HEK293T (cell line): ENCODE measurements at regions not wholly inside any gene's neighbourhood (a gene's known extent, or its start where the extent isn't known, plus 50 kb on each side); places are given as distances from the start of the nearest gene placed in this dataset.

Experiments used
- CTCF ChIA-PET: fragments of 350-600 bp; formaldehyde crosslinking; extraction: SDS; loops from one replicate; lab custom pipeline; 2021; ENCODE audit warnings: antibody characterized with exemption, inconsistent platforms; lab: Yijun Ruan, JAX
- POLR2A ChIA-PET: fragments of 350-600 bp; formaldehyde crosslinking; extraction: SDS; loops from one replicate; lab custom pipeline; 2020; ENCODE audit warnings: antibody characterized with exemption, inconsistent platforms; lab: Yijun Ruan, JAX
- DNase-seq: peaks from one replicate; pipeline ENCODE4 v3.0.0; 2012; ENCODE audit warnings: mixed read lengths; ENCODE audit errors: extremely low spot score
- ARNT ChIP-seq: fragments of 450-650 bp; IDR thresholded peaks from 2 replicates; pipeline ENCODE4 v1.6.1; 2017; ENCODE audit warnings: mild to moderate bottlenecking
- BHLHE40 ChIP-seq: fragments of 450-650 bp; IDR thresholded peaks from 2 replicates; pipeline ENCODE4 v1.6.1; 2016; ENCODE audit warnings: mild to moderate bottlenecking, moderate library complexity, borderline replicate concordance
- CTBP1 ChIP-seq: fragments of 450-650 bp; IDR thresholded peaks from 2 replicates; pipeline ENCODE4 v1.6.1; 2016; ENCODE audit warnings: borderline replicate concordance
- ELF4 ChIP-seq: fragments of 450-650 bp; IDR thresholded peaks from 2 replicates; pipeline ENCODE4 v1.6.1; 2017; ENCODE audit warnings: antibody characterized with exemption
- FOXA1 ChIP-seq: fragments of 450-650 bp; IDR thresholded peaks from 2 replicates; pipeline ENCODE4 v1.6.1; 2016; ENCODE audit warnings: mild to moderate bottlenecking
- FOXK2 ChIP-seq: fragments of 450-650 bp; IDR thresholded peaks from 2 replicates; pipeline ENCODE4 v1.6.1; 2016; ENCODE audit warnings: mild to moderate bottlenecking
- FOXM1 ChIP-seq: fragments of 450-650 bp; IDR thresholded peaks from 2 replicates; pipeline ENCODE4 v1.6.1; 2017; ENCODE audit warnings: mild to moderate bottlenecking, borderline replicate concordance
- HDGF ChIP-seq: fragments of 450-650 bp; IDR thresholded peaks from 2 replicates; pipeline ENCODE4 v1.6.1; 2017; ENCODE audit warnings: antibody characterized with exemption, borderline replicate concordance
- L3MBTL2 ChIP-seq: fragments of 450-650 bp; conservative IDR thresholded peaks from 2 replicates; pipeline ENCODE4 v1.6.1; 2016; ENCODE audit warnings: mild to moderate bottlenecking
- LEF1 ChIP-seq: fragments of 450-650 bp; IDR thresholded peaks from 2 replicates; pipeline ENCODE4 v1.6.1; 2017; ENCODE audit warnings: mild to moderate bottlenecking, borderline replicate concordance
- NFRKB ChIP-seq: fragments of 450-650 bp; IDR thresholded peaks from 2 replicates; pipeline ENCODE4 v1.6.1; 2016; ENCODE audit warnings: mild to moderate bottlenecking, moderate library complexity
- SP1 ChIP-seq: fragments of 450-650 bp; IDR thresholded peaks from 2 replicates; pipeline ENCODE4 v1.6.1; 2017
- SUZ12 ChIP-seq: fragments of 450-650 bp; IDR thresholded peaks from 2 replicates; pipeline ENCODE4 v1.6.1; 2016; ENCODE audit warnings: mild to moderate bottlenecking
- TARDBP ChIP-seq: fragments of 450-650 bp; IDR thresholded peaks from 2 replicates; pipeline ENCODE4 v1.6.1; 2016
- ZNF384 ChIP-seq: fragments of 450-650 bp; IDR thresholded peaks from 2 replicates; pipeline ENCODE4 v1.6.1; 2016
- TF ChIP-seq, protein P1 (sequence below): fragments of 450-650 bp; IDR thresholded peaks from 2 replicates; pipeline ENCODE4 v1.6.1; 2016

DNA sequence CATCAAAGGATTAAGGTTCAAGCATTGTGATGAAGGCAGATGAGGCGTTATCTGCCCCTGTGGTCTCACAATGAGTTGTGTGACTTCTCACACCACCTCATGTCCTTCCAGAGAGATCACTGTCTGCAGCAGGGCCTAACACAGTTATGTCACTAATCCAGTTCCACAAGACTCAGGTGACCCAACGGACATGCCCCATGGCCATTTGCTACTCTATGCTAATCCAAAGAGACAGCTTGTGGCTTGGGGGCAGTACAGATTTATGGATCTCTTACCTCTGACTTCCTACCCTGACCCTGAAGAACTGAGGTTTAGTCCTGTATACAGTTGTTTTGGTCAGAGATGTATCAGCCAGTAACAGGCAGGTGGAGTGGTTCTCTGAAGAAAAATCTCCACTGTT lies 147.1 kb downstream of the GLUL start:
- ChIA-PET POLR2A (no interaction called here), CTCF (no interaction called here)
- TF ChIP-seq SUZ12 (no peak), TARDBP (no peak), BHLHE40 (no peak), LEF1 (no peak), FOXM1 (no peak), NFRKB (no peak), SP1 (no peak), ELF4 (no peak), FOXK2 (no peak), HDGF (no peak), FOXA1 (no peak), ZNF384 (no peak), CTBP1 (no peak), L3MBTL2 (no peak), ARNT (no peak)
- TF ChIP-seq, protein P1, sequence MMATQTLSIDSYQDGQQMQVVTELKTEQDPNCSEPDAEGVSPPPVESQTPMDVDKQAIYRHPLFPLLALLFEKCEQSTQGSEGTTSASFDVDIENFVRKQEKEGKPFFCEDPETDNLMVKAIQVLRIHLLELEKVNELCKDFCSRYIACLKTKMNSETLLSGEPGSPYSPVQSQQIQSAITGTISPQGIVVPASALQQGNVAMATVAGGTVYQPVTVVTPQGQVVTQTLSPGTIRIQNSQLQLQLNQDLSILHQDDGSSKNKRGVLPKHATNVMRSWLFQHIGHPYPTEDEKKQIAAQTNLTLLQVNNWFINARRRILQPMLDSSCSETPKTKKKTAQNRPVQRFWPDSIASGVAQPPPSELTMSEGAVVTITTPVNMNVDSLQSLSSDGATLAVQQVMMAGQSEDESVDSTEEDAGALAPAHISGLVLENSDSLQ: no peak
- DNase-seq: no peak

DNA sequence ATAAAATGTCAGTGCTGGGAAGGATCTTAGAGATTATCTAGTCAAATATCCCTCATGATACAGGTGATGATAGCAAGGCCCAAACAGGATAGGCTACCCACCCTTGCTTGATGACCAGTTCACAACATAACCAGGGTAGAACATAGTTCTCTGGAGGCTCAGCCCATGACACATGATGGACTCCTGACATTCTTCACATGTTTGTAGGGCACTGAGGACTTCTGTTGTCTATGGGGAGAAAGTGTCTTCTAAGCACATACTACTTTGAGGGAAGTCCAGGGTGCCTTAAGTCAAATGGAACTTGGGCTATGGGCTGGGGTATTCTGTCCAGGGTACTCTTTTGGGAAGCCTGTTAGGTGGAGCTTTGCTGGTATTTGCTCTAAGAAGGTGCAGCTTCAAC lies 148.9 kb downstream of the GLUL start:
- no peak for TF ChIP-seq HDGF
- TF ChIP-seq BHLHE40: no peak
- TF ChIP-seq SP1: no peak
- no peak for TF ChIP-seq NFRKB
- TF ChIP-seq TARDBP: no peak
- no peak for TF ChIP-seq FOXA1
- TF ChIP-seq, protein P1: no peak
- no peak for TF ChIP-seq FOXM1
- TF ChIP-seq L3MBTL2: no peak
- DNase-seq: no peak
- ChIA-PET CTCF (interaction anchor here (1.2 kb wide), 1 partner anchor 100 kb away, joined by 3 read pairs; no protein-coding TSS in a partner anchor), POLR2A (no interaction called here)

- TF ChIP-seq FOXK2 (no peak), HDGF (no peak), SUZ12 (no peak), L3MBTL2 (no peak), TARDBP (no peak), CTBP1 (no peak), SP1 (no peak), FOXA1 (no peak), ELF4 (no peak), ZNF384 (no peak), FOXM1 (no peak), BHLHE40 (no peak), NFRKB (no peak), LEF1 (no peak), ARNT (no peak)
- DNase-seq: no peak
- ChIA-PET POLR2A (interaction anchor here (0.5 kb wide), 1 partner anchor 150 kb away, joined by 3 read pairs; no protein-coding TSS in a partner anchor), CTCF (no interaction called here)
Measured at GRCh38 chr1:182240085-182240484, 151.5 kb downstream of the GLUL start.

DNA sequence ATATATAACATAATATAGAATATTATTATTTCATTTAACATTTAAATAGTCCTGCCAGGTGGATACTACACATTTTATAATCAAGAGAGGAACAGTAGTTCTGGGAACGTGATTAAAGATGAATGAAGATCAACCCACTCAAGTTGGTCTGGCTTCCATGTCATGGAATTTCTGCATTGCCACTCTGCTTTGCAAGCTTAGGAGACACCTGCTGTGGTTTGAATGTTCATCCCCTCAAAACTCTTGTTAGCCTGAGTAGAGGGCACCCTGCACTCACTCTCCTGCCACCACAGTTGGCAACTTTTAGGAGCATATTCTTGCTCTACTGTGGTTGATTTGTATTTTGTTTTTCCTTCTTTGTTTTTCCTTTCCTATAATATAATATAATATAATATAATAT lies 153.2 kb downstream of the GLUL start:
- POLR2A ChIA-PET: no interaction called here
- TF ChIP-seq FOXA1 (no peak), HDGF (no peak), ARNT (no peak), SP1 (no peak), NFRKB (no peak)
- no peak for DNase-seq
- CTCF ChIA-PET: no interaction called here

GRCh38 chr1:182237329-182237728 lies 154.3 kb downstream of the GLUL start:
- TF ChIP-seq ZNF384 (no peak), FOXM1 (no peak), FOXK2 (no peak), NFRKB (no peak), LEF1 (no peak), BHLHE40 (no peak), SUZ12 (no peak), SP1 (no peak), L3MBTL2 (no peak), ARNT (no peak), CTBP1 (no peak), HDGF (no peak), ELF4 (no peak), TARDBP (no peak), FOXA1 (no peak)
- TF ChIP-seq, protein P1: no peak
- POLR2A ChIA-PET: no interaction called here
- DNase-seq: no peak
- CTCF ChIA-PET: no interaction called here

DNA sequence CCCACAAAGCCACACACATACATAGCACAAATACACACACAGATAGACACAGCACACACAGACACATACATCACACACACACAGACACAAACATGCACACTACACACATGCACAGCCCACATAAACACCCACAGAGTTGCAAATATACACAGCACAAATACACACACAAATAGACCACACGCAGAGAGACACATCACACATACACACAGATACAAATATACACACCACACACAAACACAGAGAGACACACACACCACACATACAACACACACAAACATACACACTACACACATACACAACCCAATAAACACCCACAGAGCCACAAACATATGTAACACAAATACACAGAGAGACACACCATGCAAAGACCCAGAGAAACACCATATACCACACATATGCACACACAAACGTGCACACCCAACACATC lies 154.9 kb downstream of the GLUL start:
- ChIA-PET CTCF (no interaction called here), POLR2A (no interaction called here)
- TF ChIP-seq CTBP1 (no peak), TARDBP (no peak), LEF1 (no peak), HDGF (no peak), BHLHE40 (no peak), L3MBTL2 (no peak), FOXM1 (no peak), NFRKB (no peak), FOXA1 (no peak), SUZ12 (no peak)
- TF ChIP-seq, protein P1: no peak
- no peak for DNase-seq
